H1 (cell line): ENCODE measurements at regions not wholly inside any gene's neighbourhood (a gene's known extent, or its start where the extent isn't known, plus 50 kb on each side); places are given as distances from the start of the nearest gene placed in this dataset.

Source experiments
- EP300 ChIP-seq, 2 experiments: IDR thresholded peaks; 1 replicate in 1 of 2; 2 replicates in 1 of 2; pipeline ENCODE4 v1.6.1; 2011 to 2012; ENCODE audit warnings: low read depth in 2 of 2, low read length in 2 of 2, mild to moderate bottlenecking in 2 of 2, borderline replicate concordance in 1 of 2, inconsistent platforms in 1 of 2, moderate library complexity in 1 of 2
- EZH2 ChIP-seq: fragments of 200-600 bp; sonication (generic); IDR thresholded peaks from 2 replicates; pipeline ENCODE4 v1.7.1; 2012; ENCODE audit warnings: low read depth, mild to moderate bottlenecking, moderate library complexity, low read length, inconsistent platforms; ENCODE audit not compliant: severe bottlenecking
- GTF2F1 ChIP-seq: IDR thresholded peaks from 2 replicates; pipeline ENCODE4 v1.6.1; 2012; ENCODE audit warnings: low read depth, low read length, improper control_type of control experiment, borderline replicate concordance
- POLR2A ChIP-seq, 2 experiments: IDR thresholded peaks; 1 replicate in 1 of 2; 2 replicates in 1 of 2; pipeline ENCODE4 v1.6.1; 2011; ENCODE audit warnings: low read depth in 2 of 2, low read length in 2 of 2, mild to moderate bottlenecking in 2 of 2; ENCODE audit errors: control extremely low read depth in 1 of 2
- POLR2AphosphoS5 ChIP-seq: IDR thresholded peaks from 2 replicates; pipeline ENCODE4 v1.6.1; 2011; ENCODE audit warnings: low read depth, low read length
- RAD21 ChIP-seq, 2 experiments: IDR thresholded peaks in 1 of 2; conservative IDR thresholded peaks in 1 of 2; 2 replicates each; pipeline ENCODE4 v1.6.1; 2011; ENCODE audit warnings: low read depth in 2 of 2, low read length in 2 of 2, improper control_type of control experiment in 1 of 2, inconsistent platforms in 1 of 2, mild to moderate bottlenecking in 1 of 2, moderate library complexity in 1 of 2
- TAF1 ChIP-seq: IDR thresholded peaks from 2 replicates; pipeline ENCODE4 v1.6.1; 2011; ENCODE audit warnings: mild to moderate bottlenecking, low read depth, low read length
- ZNF274 ChIP-seq: IDR thresholded peaks from 2 replicates; pipeline ENCODE4 v1.7.0; 2012; ENCODE audit warnings: low read length, borderline replicate concordance; ENCODE audit errors: extremely low read depth
- TF ChIP-seq, protein P1 (sequence below), 3 experiments: IDR thresholded peaks; 1 replicate in 2 of 3; 2 replicates in 1 of 3; pipeline versions ENCODE4 v1.5.1 to v1.6.1; 2011; ENCODE audit warnings: low read length in 3 of 3, mild to moderate bottlenecking in 3 of 3, inconsistent platforms in 2 of 3, low read depth in 1 of 3, moderate library complexity in 1 of 3; ENCODE audit not compliant: insufficient read depth in 1 of 3; ENCODE audit errors: control extremely low read depth in 1 of 3

DNA sequence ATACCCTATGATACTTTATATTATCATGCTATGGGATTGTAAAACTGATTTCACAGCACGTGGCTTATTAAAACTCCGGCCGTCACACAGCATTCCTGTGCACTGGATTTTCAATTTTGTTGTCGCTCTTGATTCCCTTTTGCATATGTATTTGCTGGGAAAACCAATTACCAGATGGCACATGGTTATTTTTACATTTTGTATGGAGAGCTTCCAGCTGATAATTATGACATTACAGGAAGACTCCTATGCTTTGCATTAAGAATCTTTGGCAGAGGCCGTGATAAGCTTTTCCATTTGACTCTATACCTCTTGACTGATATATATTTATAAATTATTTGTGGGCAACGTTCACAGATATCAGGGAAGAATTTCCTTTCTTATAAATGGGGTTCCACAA is 381.2 kb upstream of the RORB start:
- no peak for TF ChIP-seq GTF2F1
- TF ChIP-seq, protein P1, sequence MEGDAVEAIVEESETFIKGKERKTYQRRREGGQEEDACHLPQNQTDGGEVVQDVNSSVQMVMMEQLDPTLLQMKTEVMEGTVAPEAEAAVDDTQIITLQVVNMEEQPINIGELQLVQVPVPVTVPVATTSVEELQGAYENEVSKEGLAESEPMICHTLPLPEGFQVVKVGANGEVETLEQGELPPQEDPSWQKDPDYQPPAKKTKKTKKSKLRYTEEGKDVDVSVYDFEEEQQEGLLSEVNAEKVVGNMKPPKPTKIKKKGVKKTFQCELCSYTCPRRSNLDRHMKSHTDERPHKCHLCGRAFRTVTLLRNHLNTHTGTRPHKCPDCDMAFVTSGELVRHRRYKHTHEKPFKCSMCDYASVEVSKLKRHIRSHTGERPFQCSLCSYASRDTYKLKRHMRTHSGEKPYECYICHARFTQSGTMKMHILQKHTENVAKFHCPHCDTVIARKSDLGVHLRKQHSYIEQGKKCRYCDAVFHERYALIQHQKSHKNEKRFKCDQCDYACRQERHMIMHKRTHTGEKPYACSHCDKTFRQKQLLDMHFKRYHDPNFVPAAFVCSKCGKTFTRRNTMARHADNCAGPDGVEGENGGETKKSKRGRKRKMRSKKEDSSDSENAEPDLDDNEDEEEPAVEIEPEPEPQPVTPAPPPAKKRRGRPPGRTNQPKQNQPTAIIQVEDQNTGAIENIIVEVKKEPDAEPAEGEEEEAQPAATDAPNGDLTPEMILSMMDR (IDR thresholded peaks at IDR 0.05; ENCODE audit: control extremely low read depth in 1 of 3, insufficient read depth in 1 of 3, low read depth in 1 of 3, low read length in 3 of 3), result no peak
- TF ChIP-seq EP300 (IDR thresholded peaks at IDR 0.05; ENCODE audit: borderline replicate concordance in 1 of 2, low read depth in 2 of 2, low read length in 2 of 2), result no peak
- no peak for TF ChIP-seq POLR2A (IDR thresholded peaks at IDR 0.05; ENCODE audit: control extremely low read depth in 1 of 2, low read depth in 2 of 2, low read length in 2 of 2)
- no peak for TF ChIP-seq ZNF274
- TF ChIP-seq EZH2, result no peak
- TF ChIP-seq TAF1, result no peak
- no peak for TF ChIP-seq RAD21 (IDR thresholded peaks at IDR 0.05 in 1 of 2, conservative IDR thresholded peaks at IDR 0.05 in 1 of 2; ENCODE audit: low read depth in 2 of 2, low read length in 2 of 2)
- no peak for TF ChIP-seq POLR2AphosphoS5
